ENCODE measurements at regions not wholly inside any gene's neighbourhood (a gene's known extent, or its start where the extent isn't known, plus 50 kb on each side); places are given as distances from the start of the nearest gene placed in this dataset.

GRCh38 chr1:95716550-95716949 is 482.5 kb downstream of the RWDD3 start:
- POLR2A ChIA-PET, result no interaction called here

GRCh38 chr1:95723346-95723745 is 489.3 kb downstream of the RWDD3 start:
- H3K27ac ChIP-seq (ENCODE audit: extremely low read depth, low read depth, low read length), result no peak overlapping the region
- CTCF ChIA-PET, result no interaction called here
- TF ChIP-seq GLI4 (tag by site-specific recombination; IDR thresholded peaks at IDR 0.05) (no peak), HOXC10 (CRISPR knock-in tag; IDR thresholded peaks at IDR 0.05) (no peak), HOXD13 (CRISPR knock-in tag; IDR thresholded peaks at IDR 0.05; ENCODE audit: borderline replicate concordance) (no peak), ZSCAN16 (tag by site-specific recombination; IDR thresholded peaks at IDR 0.05) (no peak), ZNF701 (tag by site-specific recombination; IDR thresholded peaks at IDR 0.05) (no peak), ZBTB17 (tag by site-specific recombination; IDR thresholded peaks at IDR 0.05) (no peak)

More at GRCh38 chr1:95716550-95716949, 482.5 kb downstream of the RWDD3 start:
- H3K36me3 ChIP-seq (ENCODE audit: control insufficient read depth in 2 of 2, insufficient read depth in 1 of 2, low read length in 2 of 2), result no peaks in the 10 kb centered on the region
- H3K4me3 ChIP-seq (ENCODE audit: low read depth, low read length), result no peak overlapping the region
- CTCF ChIA-PET, result no interaction called here
- no peak overlapping the region for H3K27ac ChIP-seq (ENCODE audit: extremely low read depth, low read depth, low read length)
- H3K4me1 ChIP-seq (ENCODE audit: control insufficient read depth, insufficient read depth, low read length), result no peaks in the 10 kb centered on the region
- TF ChIP-seq ZBTB8A (tag by site-specific recombination; IDR thresholded peaks at IDR 0.05) (no peak), FEZF1 (tag by site-specific recombination; IDR thresholded peaks at IDR 0.05) (no peak)
- TF ChIP-seq, protein P1, sequence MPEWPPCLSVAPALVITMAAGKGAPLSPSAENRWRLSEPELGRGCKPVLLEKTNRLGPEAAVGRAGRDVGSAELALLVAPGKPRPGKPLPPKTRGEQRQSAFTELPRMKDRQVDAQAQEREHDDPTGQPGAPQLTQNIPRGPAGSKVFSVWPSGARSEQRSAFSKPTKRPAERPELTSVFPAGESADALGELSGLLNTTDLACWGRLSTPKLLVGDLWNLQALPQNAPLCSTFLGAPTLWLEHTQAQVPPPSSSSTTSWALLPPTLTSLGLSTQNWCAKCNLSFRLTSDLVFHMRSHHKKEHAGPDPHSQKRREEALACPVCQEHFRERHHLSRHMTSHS (tag by site-specific recombination; IDR thresholded peaks at IDR 0.05), result no peak
- no peaks in the 10 kb centered on the region for H3K9me3 ChIP-seq (ENCODE audit: control insufficient read depth, insufficient read depth, low read depth, low read length)

GRCh38 chr1:95728841-95729240 is 494.8 kb downstream of the RWDD3 start:
- TF ChIP-seq, protein P2, sequence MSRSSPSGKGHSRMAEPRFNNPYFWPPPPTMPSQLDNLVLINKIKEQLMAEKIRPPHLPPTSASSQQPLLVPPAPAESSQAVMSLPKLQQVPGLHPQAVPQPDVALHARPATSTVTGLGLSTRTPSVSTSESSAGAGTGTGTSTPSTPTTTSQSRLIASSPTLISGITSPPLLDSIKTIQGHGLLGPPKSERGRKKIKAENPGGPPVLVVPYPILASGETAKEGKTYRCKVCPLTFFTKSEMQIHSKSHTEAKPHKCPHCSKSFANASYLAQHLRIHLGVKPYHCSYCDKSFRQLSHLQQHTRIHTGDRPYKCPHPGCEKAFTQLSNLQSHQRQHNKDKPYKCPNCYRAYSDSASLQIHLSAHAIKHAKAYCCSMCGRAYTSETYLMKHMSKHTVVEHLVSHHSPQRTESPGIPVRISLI (tag by site-specific recombination; IDR thresholded peaks at IDR 0.05), result no peak
- no peak for TF ChIP-seq ZNF311 (tag by site-specific recombination; IDR thresholded peaks at IDR 0.05; ENCODE audit: borderline replicate concordance)
- TF ChIP-seq, protein P3, sequence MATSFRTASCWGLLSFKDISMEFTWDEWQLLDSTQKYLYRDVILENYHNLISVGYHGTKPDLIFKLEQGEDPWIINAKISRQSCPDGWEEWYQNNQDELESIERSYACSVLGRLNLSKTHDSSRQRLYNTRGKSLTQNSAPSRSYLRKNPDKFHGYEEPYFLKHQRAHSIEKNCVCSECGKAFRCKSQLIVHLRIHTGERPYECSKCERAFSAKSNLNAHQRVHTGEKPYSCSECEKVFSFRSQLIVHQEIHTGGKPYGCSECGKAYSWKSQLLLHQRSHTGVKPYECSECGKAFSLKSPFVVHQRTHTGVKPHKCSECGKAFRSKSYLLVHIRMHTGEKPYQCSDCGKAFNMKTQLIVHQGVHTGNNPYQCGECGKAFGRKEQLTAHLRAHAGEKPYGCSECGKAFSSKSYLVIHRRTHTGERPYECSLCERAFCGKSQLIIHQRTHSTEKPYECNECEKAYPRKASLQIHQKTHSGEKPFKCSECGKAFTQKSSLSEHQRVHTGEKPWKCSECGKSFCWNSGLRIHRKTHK (tag by site-specific recombination; IDR thresholded peaks at IDR 0.05), result no peak
- no peaks in the 10 kb centered on the region for H3K9me3 ChIP-seq (ENCODE audit: control insufficient read depth, insufficient read depth, low read depth, low read length)
- ChIA-PET CTCF (no interaction called here), POLR2A (no interaction called here)
- no peaks in the 10 kb centered on the region for H3K36me3 ChIP-seq (ENCODE audit: control insufficient read depth in 2 of 2, insufficient read depth in 1 of 2, low read length in 2 of 2)
- no peaks in the 10 kb centered on the region for H3K4me1 ChIP-seq (ENCODE audit: control insufficient read depth, insufficient read depth, low read length)
- H3K27ac ChIP-seq (ENCODE audit: extremely low read depth, low read depth, low read length), result no peak overlapping the region
- H3K4me3 ChIP-seq (ENCODE audit: low read depth, low read length), result no peak overlapping the region

More at GRCh38 chr1:95723346-95723745, 489.3 kb downstream of the RWDD3 start:
- no peaks in the 10 kb centered on the region for H3K9me3 ChIP-seq (ENCODE audit: control insufficient read depth, insufficient read depth, low read depth, low read length)
- no peaks in the 10 kb centered on the region for H3K36me3 ChIP-seq (ENCODE audit: control insufficient read depth in 2 of 2, insufficient read depth in 1 of 2, low read length in 2 of 2)
- no peak overlapping the region for H3K4me3 ChIP-seq (ENCODE audit: low read depth, low read length)
- H3K4me1 ChIP-seq (ENCODE audit: control insufficient read depth, insufficient read depth, low read length), result no peaks in the 10 kb centered on the region
- POLR2A ChIA-PET, result interaction anchor here (0.6 kb wide), 1 partner anchor 460 kb away, joined by 3 read pairs; no protein-coding TSS in a partner anchor

GRCh38 chr1:95730986-95731385 is 497.0 kb downstream of the RWDD3 start:
- Histone ChIP-seq H3K27ac (ENCODE audit: extremely low read depth, low read depth, low read length) (no peak overlapping the region), H3K4me1 (ENCODE audit: control insufficient read depth, insufficient read depth, low read length) (no peaks in the 10 kb centered on the region), H3K9me3 (ENCODE audit: control insufficient read depth, insufficient read depth, low read depth, low read length) (no peaks in the 10 kb centered on the region), H3K4me3 (ENCODE audit: low read depth, low read length) (no peak overlapping the region), H3K36me3 (ENCODE audit: control insufficient read depth in 2 of 2, insufficient read depth in 1 of 2, low read length in 2 of 2) (no peaks in the 10 kb centered on the region)
- POLR2A ChIA-PET, result no interaction called here
- TF ChIP-seq ZBTB21 (tag by site-specific recombination; IDR thresholded peaks at IDR 0.05) (no peak), ZNF623 (tag by site-specific recombination; IDR thresholded peaks at IDR 0.05) (no peak), ZNF555 (tag by site-specific recombination; conservative IDR thresholded peaks at IDR 0.05) (no peak)
- CTCF ChIA-PET, result no interaction called here

Data from HEK293 (cell line).